Adipocyte (in vitro differentiated cells): ENCODE measurements at regions not wholly inside any gene's neighbourhood (a gene's known extent, or its start where the extent isn't known, plus 50 kb on each side); places are given as distances from the start of the nearest gene placed in this dataset.

ENCODE experiments used
- DNase-seq: peaks from one replicate; pipeline ENCODE4 v3.0.0-alpha.2; 2015; ENCODE audit warnings: low read depth
- H3K27me3 ChIP-seq: replicated peaks from 2 replicates; pipeline ENCODE4 v1.7.0; 2013; ENCODE audit warnings: mild to moderate bottlenecking, low read length, moderate library complexity; ENCODE audit not compliant: control insufficient read depth, insufficient read depth
- H3K36me3 ChIP-seq: 2 replicates; pipeline ENCODE4 v1.7.0; 2013; ENCODE audit warnings: low read length, mild to moderate bottlenecking, moderate library complexity; ENCODE audit not compliant: control insufficient read depth, insufficient read depth, severe bottlenecking
- H3K4me1 ChIP-seq: 2 replicates; pipeline ENCODE4 v1.7.0; 2013; ENCODE audit warnings: mild to moderate bottlenecking, low read length, moderate library complexity; ENCODE audit not compliant: control insufficient read depth, insufficient read depth
- H3K4me3 ChIP-seq: 2 replicates; pipeline ENCODE4 v1.7.0; 2013; ENCODE audit warnings: mild to moderate bottlenecking, low read length, moderate library complexity
- H3K9ac ChIP-seq: 2 replicates; pipeline ENCODE4 v1.7.0; 2013; ENCODE audit warnings: mild to moderate bottlenecking, low read length, moderate library complexity
- H3K9me3 ChIP-seq: 2 replicates; pipeline ENCODE4 v1.7.0; 2013; ENCODE audit warnings: mild to moderate bottlenecking, low read length, moderate library complexity; ENCODE audit not compliant: control insufficient read depth

GRCh38 chr3:117596503-117596902, 886.9 kb downstream of the TUSC7 start:
- Histone ChIP-seq H3K27me3 (no peaks in the 10 kb centered on the region), H3K36me3 (no peaks in the 10 kb centered on the region), H3K9me3 (no peaks in the 10 kb centered on the region)

GRCh38 chr3:117597865-117598264, 888.3 kb downstream of the TUSC7 start:
- DNase-seq: no peak
- peaks cover 4% of the 10 kb centered on the region for H3K4me1 ChIP-seq

More at GRCh38 chr3:117596503-117596902, 886.9 kb downstream of the TUSC7 start:
- H3K4me3 ChIP-seq: no peak overlapping the region
- H3K9ac ChIP-seq: no peak overlapping the region
- peaks cover 4% of the 10 kb centered on the region for H3K4me1 ChIP-seq
- DNase-seq: peak; percentile 9

DNA sequence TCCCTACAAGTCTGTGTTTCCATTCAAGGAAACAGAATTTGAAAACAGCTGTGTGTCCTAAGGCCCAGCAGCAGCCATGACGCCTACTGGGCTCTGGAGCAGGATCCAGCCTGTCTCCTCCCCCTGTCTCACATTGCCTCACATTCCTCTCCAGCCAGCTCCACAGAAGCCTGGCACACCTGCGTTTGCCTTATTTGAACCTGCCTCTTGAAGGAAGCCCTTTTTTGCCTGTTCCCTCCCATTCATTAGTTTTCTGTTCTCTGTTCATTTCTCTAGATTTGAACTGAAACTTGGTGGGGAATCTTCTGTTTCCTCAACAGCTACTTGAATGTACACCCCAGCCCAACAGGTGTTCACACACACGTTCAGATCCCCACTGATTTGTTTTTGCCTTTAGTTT, 890.5 kb downstream of the TUSC7 start:
- no peaks in the 10 kb centered on the region for H3K9me3 ChIP-seq
- no peaks in the 10 kb centered on the region for H3K36me3 ChIP-seq
- no peaks in the 10 kb centered on the region for H3K27me3 ChIP-seq
- no peak overlapping the region for H3K4me3 ChIP-seq
- no peak overlapping the region for H3K9ac ChIP-seq
- H3K4me1 ChIP-seq: peaks cover 4% of the 10 kb centered on the region
- DNase-seq: no peak

More at GRCh38 chr3:117597865-117598264, 888.3 kb downstream of the TUSC7 start:
- Histone ChIP-seq H3K9ac (no peak overlapping the region), H3K4me3 (no peak overlapping the region), H3K9me3 (no peaks in the 10 kb centered on the region), H3K27me3 (no peaks in the 10 kb centered on the region), H3K36me3 (no peaks in the 10 kb centered on the region)

DNA sequence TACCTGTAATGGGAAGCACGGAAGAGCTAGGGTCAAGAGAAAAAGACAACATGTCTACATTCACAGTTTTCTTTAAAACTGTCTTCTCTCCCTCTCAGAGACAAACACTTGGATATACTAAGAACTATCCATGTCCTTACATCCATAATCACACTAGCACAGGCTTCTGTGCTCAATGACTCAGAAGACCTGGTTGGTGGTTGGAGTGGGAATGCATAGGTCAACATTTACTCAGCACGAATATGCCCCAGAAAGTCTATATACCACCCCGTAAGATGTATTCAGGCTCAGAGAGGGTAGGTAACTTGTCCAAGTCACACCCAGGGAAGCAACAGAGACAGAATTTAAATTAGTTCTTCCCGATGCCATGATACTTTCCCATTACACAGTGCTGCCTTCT, 891.1 kb downstream of the TUSC7 start:
- H3K9ac ChIP-seq: no peak overlapping the region
- H3K27me3 ChIP-seq: no peaks in the 10 kb centered on the region
- H3K36me3 ChIP-seq: no peaks in the 10 kb centered on the region
- no peak overlapping the region for H3K4me3 ChIP-seq
- DNase-seq: no peak
- H3K9me3 ChIP-seq: no peaks in the 10 kb centered on the region
- peaks cover 4% of the 10 kb centered on the region for H3K4me1 ChIP-seq

- Histone ChIP-seq H3K9ac (no peak overlapping the region), H3K36me3 (no peaks in the 10 kb centered on the region), H3K9me3 (no peaks in the 10 kb centered on the region), H3K4me1 (no peaks in the 10 kb centered on the region), H3K27me3 (no peaks in the 10 kb centered on the region), H3K4me3 (no peak overlapping the region)
- no peak for DNase-seq
Measured at GRCh38 chr3:117602058-117602644, 892.6 kb downstream of the TUSC7 start.

GRCh38 chr3:117603097-117603496, 893.5 kb downstream of the TUSC7 start:
- DNase-seq: no peak
- Histone ChIP-seq H3K36me3 (no peaks in the 10 kb centered on the region), H3K9me3 (no peaks in the 10 kb centered on the region), H3K4me1 (no peaks in the 10 kb centered on the region), H3K9ac (no peak overlapping the region), H3K4me3 (no peak overlapping the region), H3K27me3 (no peaks in the 10 kb centered on the region)

DNA sequence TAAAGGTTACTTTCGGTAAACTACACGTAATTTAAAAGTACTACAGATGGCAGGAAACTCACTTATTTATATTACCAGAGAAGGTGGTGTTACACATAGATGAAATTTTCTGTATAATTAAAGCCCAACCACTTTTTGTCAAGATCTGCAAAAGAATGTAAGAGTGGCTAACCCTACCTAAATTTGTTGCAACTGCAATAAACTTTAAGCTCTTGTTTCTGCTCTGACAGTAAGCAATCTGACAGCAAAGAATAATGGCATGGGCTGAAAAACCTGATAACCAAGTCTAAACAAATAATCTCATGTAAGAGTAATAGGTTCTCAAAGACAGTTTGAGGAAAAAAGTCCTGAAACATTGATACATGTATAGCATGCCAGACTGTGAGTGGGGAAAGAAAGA, 897.3 kb downstream of the TUSC7 start:
- no peaks in the 10 kb centered on the region for H3K27me3 ChIP-seq
- peaks cover 13% of the 10 kb centered on the region for H3K4me1 ChIP-seq
- H3K9ac ChIP-seq: no peak overlapping the region
- H3K4me3 ChIP-seq: no peak overlapping the region
- H3K36me3 ChIP-seq: no peaks in the 10 kb centered on the region
- DNase-seq: peak; percentile 19
- H3K9me3 ChIP-seq: no peaks in the 10 kb centered on the region

GRCh38 chr3:117609330-117609729, 899.8 kb downstream of the TUSC7 start:
- no peak for DNase-seq
- no peaks in the 10 kb centered on the region for H3K27me3 ChIP-seq
- no peak overlapping the region for H3K9ac ChIP-seq
- H3K4me1 ChIP-seq: peaks cover 13% of the 10 kb centered on the region
- no peaks in the 10 kb centered on the region for H3K9me3 ChIP-seq
- H3K36me3 ChIP-seq: no peaks in the 10 kb centered on the region
- H3K4me3 ChIP-seq: no peak overlapping the region

DNA sequence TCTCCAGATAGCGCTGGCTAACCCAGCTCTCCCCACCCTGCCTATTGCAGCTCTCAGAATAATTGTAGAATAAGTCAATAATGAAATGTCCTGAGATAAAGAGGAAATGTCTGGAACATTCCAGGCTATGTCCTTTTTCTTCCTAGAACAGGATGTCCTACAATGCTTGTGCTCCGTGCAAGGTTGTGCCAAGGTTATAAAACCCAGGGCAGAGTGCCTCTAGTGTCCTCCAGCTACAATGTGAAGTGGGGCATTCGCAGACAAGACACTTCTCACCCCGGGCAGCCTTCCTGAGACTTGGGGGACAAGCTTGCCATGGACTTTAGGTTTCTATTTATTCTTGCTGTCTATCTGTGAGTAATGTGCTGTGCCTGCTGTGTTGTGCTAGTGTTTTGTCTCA, 900.6 kb downstream of the TUSC7 start:
- no peak for DNase-seq
- no peak overlapping the region for H3K4me3 ChIP-seq
- no peaks in the 10 kb centered on the region for H3K9me3 ChIP-seq
- no peaks in the 10 kb centered on the region for H3K36me3 ChIP-seq
- H3K4me1 ChIP-seq: peaks cover 13% of the 10 kb centered on the region
- no peaks in the 10 kb centered on the region for H3K27me3 ChIP-seq
- no peak overlapping the region for H3K9ac ChIP-seq

DNA sequence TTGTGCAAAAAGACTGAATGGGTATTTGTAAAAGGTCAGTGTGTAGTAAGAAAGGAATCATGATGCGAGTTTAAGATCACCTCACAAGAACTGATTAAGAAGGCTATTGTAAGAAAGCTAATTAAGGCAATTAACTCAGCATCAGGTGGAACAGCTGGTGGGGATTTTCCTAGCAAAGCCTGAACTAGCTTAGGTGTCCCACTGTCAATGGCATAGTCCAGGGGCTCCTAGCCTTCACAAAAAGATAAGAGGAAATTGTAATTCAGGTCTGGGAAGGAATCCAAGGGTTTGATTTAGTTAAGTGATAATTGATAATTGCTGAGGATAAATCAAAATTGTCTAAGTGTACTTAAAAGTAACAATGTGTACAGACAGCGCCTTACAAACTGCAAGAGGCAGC, 901.6 kb downstream of the TUSC7 start:
- H3K9ac ChIP-seq: no peak overlapping the region
- no peaks in the 10 kb centered on the region for H3K27me3 ChIP-seq
- no peaks in the 10 kb centered on the region for H3K36me3 ChIP-seq
- no peaks in the 10 kb centered on the region for H3K9me3 ChIP-seq
- no peak overlapping the region for H3K4me3 ChIP-seq
- H3K4me1 ChIP-seq: peaks cover 13% of the 10 kb centered on the region
- DNase-seq: no peak

DNA sequence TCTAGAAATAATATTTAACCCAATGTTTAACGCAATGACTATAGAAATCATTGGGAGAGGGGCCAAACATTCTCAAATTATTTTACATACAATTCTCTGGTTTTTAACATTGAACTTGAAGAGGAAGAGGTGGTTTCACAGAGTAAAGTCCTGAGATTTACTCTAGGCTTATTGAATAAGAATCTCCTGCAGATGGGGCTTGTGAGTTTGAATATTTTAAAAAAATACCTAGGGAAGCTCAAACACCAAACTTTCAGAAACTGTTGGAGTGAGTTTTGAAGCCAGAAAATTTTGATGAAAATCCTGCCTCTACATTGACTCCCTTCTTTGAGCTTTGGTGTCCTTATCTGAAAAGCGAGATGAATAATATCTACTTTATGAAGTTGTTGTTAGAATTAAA, 906.6 kb downstream of the TUSC7 start:
- DNase-seq: peak; percentile 22
- Histone ChIP-seq H3K4me1 (peaks cover 9% of the 10 kb centered on the region), H3K36me3 (no peaks in the 10 kb centered on the region), H3K4me3 (no peak overlapping the region), H3K27me3 (no peaks in the 10 kb centered on the region), H3K9ac (no peak overlapping the region), H3K9me3 (no peaks in the 10 kb centered on the region)

DNA sequence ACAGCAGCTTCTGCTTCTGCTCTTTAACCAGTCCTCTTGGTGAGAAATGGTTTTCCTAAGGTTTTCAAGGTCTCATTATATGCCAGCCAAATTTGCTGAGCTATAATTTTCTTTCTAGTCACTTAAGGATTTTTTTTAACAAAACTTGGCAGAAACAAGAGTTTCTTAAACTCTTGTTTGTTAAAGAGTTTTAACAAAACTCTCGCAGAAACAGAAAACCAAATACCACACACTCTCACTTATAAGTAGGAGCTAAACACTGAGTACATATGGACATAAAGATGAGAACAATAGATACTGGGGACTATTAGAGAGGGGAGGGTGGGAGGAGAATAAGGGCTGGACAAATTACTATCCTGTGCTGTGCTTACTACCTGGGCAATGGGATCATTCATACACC, 908.3 kb downstream of the TUSC7 start:
- DNase-seq: no peak

More for the DNA sequence above, 908.3 kb downstream of the TUSC7 start:
- H3K9me3 ChIP-seq: no peaks in the 10 kb centered on the region
- H3K36me3 ChIP-seq: no peaks in the 10 kb centered on the region
- H3K4me1 ChIP-seq: peaks cover 20% of the 10 kb centered on the region
- no peaks in the 10 kb centered on the region for H3K27me3 ChIP-seq
- no peak overlapping the region for H3K4me3 ChIP-seq
- no peak overlapping the region for H3K9ac ChIP-seq
